ENCODE measurements at regions not wholly inside any gene's neighbourhood (a gene's known extent, or its start where the extent isn't known, plus 50 kb on each side); places are given as distances from the start of the nearest gene placed in this dataset.
"Not testable (repeated sequence)": the region's sequence is repeated elsewhere in the genome, so short reads cannot be mapped to it uniquely, and the experiment has no call there.

GRCh38 chr5:74454263-74455030, 186.1 kb downstream of the ENC1 start:
- no peak for DNase-seq

GRCh38 chr5:74452856-74453255, 187.7 kb downstream of the ENC1 start:
- peak; percentile 62 for DNase-seq

- DNase-seq: no peak
Measured at GRCh38 chr5:74450095-74450494, 190.4 kb downstream of the ENC1 start.

DNA sequence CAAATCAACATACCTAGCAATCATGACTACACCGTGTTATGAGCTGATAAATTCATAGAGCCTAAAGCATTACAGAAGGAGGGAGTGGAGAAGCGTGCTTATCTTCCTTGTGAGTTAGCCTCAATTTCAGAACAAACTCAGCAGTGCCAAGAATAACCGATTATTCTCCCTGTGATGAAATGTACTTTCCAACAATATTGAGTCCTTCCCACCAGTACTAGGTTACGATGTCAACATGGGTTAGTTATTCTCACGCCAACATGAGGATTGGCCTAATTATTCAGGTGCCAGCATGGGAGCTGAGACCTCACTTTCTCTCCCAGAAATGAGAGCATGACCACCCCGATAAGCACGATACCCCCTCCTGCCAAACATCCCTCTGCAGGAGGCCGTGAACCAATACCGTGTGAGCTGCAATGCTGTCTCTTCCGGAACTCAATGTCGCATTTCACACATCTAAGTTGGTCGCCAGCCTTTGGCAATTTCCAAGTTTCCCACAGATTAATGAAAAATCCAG, 193.7 kb downstream of the ENC1 start:
- no peak for DNase-seq

DNA sequence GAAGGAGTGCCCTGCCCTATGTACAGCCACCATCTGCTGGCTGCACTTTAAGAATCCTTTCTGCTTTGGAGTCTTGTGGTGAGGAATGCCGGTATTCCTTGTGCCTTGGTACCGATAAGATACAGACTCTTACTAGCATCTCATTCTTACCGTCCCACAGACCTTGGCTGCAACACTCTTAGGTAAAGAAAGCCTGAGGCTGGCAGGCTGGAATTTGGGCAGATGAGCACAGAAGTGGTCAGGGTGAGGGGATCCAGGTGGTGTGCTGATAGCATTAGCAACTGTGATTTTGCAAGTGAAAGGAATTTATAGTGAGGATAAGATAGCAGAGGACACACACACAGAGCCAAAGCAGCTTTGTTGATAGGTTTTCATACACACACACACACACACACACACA, 198.1 kb downstream of the ENC1 start:
- DNase-seq: no peak

GRCh38 chr5:74441616-74442015, 198.9 kb downstream of the ENC1 start:
- DNase-seq: no peak

- no peak for DNase-seq
Measured at GRCh38 chr5:74440341-74440740, 200.2 kb downstream of the ENC1 start.

GRCh38 chr5:74437870-74438269, 202.7 kb downstream of the ENC1 start:
- not testable (repeated sequence) for DNase-seq

GRCh38 chr5:74433896-74434829, 206.4 kb downstream of the ENC1 start:
- DNase-seq: peak; percentile 87

- DNase-seq: peak; percentile 84
Measured at GRCh38 chr5:74433255-74433895, 207.2 kb downstream of the ENC1 start.

- DNase-seq: no peak
Measured at GRCh38 chr5:74432721-74433120, 207.8 kb downstream of the ENC1 start.

DNA sequence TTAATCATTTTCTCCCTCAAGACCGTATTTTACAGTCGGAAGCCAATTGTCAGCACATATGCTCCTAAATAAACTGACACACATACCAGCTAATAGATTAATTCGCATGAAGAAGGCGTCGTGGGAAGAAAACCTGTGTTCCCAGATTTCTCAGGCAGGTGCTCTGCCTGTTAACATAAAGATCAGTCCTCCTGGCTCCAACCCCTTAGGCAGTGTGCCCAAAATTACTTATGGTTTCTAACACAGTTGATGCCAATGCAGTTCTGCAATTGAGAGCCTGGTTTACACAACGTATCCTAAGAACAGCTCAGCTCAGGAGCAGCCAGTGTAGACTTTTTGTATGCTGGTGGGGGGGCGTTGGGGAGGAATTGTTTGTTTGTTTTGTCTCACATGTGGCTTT, 208.3 kb downstream of the ENC1 start:
- no peak for DNase-seq

GRCh38 chr5:74431290-74431669, 209.2 kb downstream of the ENC1 start:
- no peak for DNase-seq

DNA sequence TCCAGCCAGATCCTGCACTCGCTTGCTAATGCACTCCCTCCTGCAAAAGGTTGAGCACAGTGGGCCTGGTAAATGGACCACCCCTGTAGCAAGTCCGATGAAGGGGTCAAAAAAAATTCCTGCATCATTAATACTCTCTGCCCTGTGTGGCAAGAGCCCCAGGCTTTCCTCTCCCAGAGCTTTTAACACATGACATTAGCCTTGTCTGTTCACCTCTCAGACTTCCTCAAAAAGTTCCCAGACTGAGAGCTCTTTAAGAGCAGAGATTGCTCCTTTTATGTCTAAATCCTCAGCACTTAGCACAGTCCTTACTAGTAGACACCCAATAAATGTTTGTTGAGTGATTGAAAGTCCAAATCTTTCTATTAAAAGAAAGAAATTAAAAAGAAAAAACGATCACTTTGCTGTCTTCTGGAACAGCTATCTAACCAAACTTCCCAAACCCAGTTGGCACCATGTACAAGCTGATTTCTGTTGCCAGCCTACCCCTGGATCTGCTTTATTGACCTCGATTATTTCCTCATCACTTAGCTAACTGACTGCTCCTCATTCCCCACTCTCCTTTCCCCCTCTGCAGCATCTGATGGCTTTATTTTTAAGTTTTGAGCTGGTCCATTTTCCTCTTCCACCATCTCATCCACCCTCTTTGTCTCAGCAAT, 209.8 kb downstream of the ENC1 start:
- no peak for DNase-seq

DNA sequence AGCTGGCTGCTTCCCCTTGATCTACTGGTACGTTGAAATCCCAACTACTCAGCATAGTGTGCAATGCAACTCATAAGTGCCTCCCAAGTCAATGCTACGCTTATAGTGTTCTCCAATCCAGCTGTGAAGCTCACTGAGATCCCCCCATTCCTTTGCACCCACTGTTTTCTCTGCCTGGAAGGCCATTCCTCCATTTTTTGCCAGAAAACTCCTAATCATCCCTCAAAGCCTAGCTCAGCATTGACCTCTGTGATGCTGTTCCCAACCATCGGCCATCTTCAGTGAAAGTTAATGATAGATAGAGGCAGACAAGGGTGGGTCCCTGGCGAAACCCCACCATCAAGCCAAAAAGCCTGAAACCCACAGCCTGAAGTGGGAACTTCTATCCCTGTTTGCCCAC, 211.0 kb downstream of the ENC1 start:
- DNase-seq: no peak

GRCh38 chr5:74428876-74429275, 211.7 kb downstream of the ENC1 start:
- DNase-seq: no peak

GRCh38 chr5:74428275-74428674, 212.3 kb downstream of the ENC1 start:
- no peak for DNase-seq

DNA sequence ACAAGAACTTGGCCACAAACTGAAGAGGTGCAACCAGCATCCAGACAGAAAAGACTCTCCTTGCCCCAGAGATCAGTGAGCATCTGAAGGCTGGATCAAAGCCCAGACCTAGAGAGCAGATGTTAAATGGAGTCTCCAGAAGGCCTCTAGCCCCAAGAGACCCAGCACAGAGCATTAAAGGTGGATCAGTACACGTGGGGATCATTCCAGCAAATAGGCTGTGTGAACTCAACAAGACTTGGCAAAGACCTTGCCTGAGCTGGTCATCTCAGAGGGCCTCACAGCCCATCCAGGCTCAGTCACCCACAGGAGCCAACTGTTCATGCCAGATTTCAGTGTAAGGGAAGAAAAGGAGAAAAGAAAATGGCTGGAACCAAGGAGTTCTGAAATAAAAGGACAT, 214.0 kb downstream of the ENC1 start:
- no peak for DNase-seq

DNA sequence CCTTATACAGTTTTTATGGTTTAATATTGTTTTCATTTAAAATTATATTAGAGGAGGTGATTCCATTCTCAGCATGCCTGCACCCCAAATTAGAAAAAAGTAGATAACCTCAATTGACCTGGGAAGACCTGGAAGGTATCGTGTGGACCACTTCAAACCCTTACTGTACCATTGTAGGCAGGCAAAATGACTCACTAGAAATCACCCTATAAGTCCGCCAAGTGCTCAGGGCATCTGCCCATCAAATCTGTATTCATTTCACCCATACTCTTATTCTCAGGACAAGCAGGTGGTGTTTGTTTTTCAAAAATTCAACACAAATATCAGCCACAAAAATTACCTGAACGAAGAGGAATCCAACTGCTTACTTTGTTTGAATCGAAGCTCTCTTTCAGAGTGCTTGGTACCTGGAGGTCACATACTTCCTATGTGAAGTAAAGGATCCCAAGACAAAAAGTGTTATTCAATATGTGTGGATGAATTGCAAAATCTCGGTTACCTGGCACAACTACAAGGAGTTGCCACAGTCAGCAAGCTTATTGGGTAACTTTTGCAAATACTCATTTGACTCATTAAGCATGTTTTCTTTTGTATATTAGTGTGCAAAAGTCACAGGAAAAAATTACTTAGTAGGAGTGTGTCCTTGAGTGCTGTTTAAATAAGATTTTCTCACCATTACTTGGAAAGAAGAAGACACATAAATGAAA, 216.2 kb downstream of the ENC1 start:
- DNase-seq: no peak

DNA sequence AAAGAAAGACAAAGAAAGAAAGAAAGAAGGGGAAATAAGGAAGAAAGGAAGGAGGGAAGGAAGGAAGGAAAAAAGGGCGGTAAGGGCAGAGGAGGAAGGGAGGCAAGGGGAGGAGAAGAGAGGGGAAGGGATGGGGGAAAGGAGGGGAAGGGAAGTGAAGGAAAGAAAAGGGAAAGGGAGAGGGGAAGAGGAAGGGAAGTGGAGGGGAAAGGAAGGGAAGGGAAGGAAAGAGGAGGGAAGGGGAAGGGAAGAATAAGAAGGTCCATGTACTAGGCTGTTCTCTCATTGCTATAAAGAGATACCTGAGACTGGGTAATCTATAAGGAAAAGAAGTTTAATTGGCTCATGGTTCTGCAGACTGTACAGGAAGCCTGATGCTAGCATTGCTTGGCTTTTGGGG, 217.1 kb downstream of the ENC1 start:
- no peak for DNase-seq

DNA sequence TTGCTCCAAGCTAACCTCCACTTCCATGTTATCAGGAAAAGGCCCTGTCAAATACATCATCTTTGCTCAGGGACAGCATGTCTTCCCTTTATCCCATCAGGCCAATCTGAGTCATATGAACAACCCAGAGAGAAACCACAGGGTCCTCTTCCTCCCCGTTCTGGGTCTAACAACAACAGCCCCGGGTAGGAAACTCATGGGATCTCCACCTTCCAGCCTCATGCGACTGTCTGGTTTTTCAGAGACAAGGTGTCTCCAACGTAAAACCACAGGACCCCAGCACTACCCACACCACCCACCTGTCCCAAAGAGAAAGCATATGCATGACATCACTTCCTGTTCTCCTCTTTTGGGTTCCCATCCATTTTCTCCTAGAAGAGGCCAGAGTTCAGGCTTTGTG, 217.9 kb downstream of the ENC1 start:
- no peak for DNase-seq

- DNase-seq: no peak
Measured at GRCh38 chr5:74422030-74422429, 218.5 kb downstream of the ENC1 start.
